ENCODE measurements at regions not wholly inside any gene's neighbourhood (a gene's known extent, or its start where the extent isn't known, plus 50 kb on each side); places are given as distances from the start of the nearest gene placed in this dataset.
"Not testable (repeated sequence)": the region's sequence is repeated elsewhere in the genome, so short reads cannot be mapped to it uniquely, and the experiment has no call there.

GRCh38 chr15:32536507-32537172 lies 56.6 kb upstream of the GOLGA8N start:
- DNase-seq (ENCODE audit: extremely low read depth in 1 of 11, low read depth in 9 of 11, low spot score in 4 of 11) = peak in 5 of 11 donors; percentile 0 to 5 (median 3)

DNA sequence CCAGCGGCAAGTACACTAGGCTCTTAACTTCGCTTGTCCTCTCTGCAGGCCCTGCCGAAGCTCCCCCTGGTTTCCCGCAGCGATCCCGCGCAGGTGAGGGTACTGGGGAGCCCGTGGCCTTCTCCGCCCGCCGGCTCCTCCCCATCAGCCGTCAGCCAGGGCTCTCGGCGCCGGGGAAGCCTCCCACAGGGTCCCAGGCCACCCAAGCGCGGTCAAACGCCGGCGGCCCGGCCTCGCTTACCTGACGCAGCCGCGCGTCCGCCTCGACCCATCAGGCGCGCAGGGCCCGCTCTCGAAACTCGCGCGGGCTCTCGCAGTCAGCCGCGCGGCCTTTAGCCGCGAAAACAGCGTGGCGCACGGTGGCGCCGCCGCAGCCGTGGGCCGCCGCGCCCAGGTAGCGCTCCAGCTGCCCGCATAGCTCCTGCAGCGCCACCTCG lies 57.2 kb upstream of the GOLGA8N start:
- DNase-seq (ENCODE audit: extremely low read depth in 1 of 11, low read depth in 9 of 11, low spot score in 4 of 11) = not testable (repeated sequence)

- DNase-seq (ENCODE audit: extremely low read depth in 1 of 11, low read depth in 9 of 11, low spot score in 4 of 11) = not testable (repeated sequence)
These were observed 57.9 kb upstream of the GOLGA8N start for GRCh38 chr15:32535150-32535898.

GRCh38 chr15:32522900-32523299 lies 67.5 kb upstream of the GOLGA8O start:
- DNase-seq (ENCODE audit: extremely low read depth in 1 of 11, low read depth in 9 of 11, low spot score in 4 of 11) = not testable (repeated sequence)

DNA sequence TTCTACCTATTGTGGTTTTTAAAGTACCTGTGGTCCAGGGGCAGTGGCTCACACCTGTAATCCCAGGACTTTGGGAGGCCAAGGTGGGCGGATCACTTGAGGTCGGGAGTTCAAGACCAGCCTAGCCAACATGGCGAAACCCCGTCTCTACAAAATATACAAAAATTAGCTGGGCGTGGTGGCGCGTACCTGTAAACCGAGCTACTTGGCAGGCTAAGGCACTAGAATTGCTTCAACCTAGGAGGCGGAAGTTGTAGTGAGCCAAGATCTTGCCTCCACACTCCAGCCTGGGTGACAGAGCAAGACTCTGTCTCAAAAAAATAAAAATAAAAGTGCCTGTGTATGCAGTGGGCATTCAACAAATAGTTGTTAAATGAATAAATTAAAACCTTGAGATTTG lies 67.0 kb upstream of the GOLGA8O start:
- not testable (repeated sequence) for DNase-seq (ENCODE audit: extremely low read depth in 1 of 11, low read depth in 9 of 11, low spot score in 4 of 11)

GRCh38 chr15:32518976-32519375 lies 63.5 kb upstream of the GOLGA8O start:
- DNase-seq (ENCODE audit: extremely low read depth in 1 of 11, low read depth in 9 of 11, low spot score in 4 of 11) = not testable (repeated sequence)

DNA sequence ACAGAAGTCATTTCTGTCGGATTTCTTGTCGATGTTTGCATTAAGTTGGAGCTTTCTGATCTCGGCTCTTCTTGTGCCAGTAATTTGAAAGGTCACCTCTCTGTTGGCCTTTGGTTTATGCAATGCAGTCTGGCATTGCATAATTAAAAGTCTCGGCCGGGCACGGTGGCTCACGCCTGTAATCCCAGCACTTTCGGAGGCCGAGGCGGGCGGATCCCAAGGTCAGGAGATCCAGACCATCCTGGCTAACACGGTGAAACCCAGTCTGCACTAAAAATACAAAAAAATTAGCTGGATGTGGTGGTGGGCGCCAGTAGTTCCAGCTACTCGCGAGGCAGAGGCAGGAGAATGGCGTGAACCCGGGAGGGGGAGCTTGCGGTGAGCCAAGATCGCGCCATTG lies 62.6 kb upstream of the GOLGA8O start:
- DNase-seq (ENCODE audit: extremely low read depth in 1 of 11, low read depth in 9 of 11, low spot score in 4 of 11) = not testable (repeated sequence)

GRCh38 chr15:32516954-32517353 lies 61.5 kb upstream of the GOLGA8O start:
- DNase-seq (ENCODE audit: extremely low read depth in 1 of 11, low read depth in 9 of 11, low spot score in 4 of 11) = not testable (repeated sequence)

DNA sequence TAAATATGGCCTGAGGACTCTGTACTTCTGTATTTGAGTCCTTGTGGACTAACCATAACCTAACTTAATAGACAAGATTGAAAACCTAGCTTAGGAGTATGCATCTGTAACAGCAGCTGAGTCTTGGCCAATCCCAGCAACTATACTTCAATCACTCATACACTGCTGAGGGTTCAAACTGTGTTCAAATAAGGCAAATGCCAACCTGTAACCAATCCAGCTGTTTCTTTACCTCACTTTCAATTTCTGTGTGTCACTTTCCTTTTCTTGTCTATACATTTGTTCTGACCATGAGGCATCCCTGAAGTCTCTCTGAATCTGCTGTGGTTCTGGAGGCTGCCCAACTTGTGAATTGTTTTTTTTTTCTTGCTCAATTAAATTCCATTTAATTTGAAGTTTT lies 57.9 kb upstream of the GOLGA8O start:
- not testable (repeated sequence) for DNase-seq (ENCODE audit: extremely low read depth in 1 of 11, low read depth in 9 of 11, low spot score in 4 of 11)

DNA sequence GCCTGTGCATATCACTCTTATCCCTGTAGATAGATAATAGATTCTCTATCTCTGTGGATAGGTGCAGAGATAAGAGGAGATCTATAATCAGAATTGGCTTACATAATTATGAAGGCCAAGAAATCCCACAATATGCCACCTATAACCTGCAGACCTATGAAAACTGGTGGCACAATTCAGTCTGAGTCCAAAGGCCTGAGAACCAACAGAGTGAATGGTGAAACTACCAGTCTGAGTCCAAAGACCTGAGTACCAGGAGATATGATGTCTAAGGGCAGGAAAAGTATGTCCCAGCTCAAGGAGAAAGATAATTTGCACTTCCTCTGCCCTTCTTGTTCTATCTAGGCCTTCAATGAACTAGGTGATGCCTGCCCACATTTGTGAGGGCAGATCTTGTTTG lies 54.6 kb upstream of the GOLGA8O start:
- not testable (repeated sequence) for DNase-seq (ENCODE audit: extremely low read depth in 1 of 11, low read depth in 9 of 11, low spot score in 4 of 11)

DNA sequence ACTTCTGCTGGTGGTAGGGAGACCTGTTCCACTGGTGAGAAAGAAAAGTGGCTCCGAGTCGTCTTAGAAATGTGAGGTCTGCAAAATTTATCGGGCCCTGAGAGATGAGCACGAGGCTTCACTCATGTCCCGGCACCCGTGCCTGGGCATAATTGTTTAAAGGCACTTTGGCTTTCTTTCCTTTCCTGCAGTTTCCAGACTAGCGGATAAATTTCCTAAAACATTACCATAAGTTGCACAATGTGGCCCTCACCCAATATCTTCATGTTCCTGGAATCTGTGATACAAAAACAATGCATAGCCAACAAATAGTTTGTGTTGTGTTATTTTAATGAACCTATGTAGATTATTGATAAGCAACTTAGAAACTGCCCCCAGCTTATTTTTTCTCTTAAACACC lies 52.6 kb upstream of the GOLGA8O start:
- not testable (repeated sequence) for DNase-seq (ENCODE audit: extremely low read depth in 1 of 11, low read depth in 9 of 11, low spot score in 4 of 11)

GRCh38 chr15:32506787-32507186 lies 51.4 kb upstream of the GOLGA8O start:
- DNase-seq (ENCODE audit: extremely low read depth in 1 of 11, low read depth in 9 of 11, low spot score in 4 of 11) = not testable (repeated sequence)

DNA sequence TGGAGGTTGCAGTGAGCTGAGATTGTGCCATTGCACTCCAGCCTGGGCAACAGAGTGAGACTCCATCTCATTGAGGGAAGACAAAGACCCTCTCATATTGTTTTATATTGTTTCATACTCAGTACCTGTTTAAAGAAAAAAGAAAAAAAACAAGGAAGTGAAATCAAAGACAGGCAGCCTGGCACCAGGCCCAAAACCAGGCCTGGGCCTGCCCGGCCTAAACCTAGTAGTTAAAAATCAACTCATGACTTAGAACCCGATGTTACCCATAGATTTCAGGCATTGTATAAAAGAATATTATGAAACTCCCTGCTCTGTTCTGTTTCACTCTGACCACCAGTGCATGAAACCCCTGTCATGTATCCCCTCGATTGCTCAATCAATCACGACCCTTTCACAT lies 50.2 kb upstream of the GOLGA8O start:
- DNase-seq (ENCODE audit: extremely low read depth in 1 of 11, low read depth in 9 of 11, low spot score in 4 of 11) = not testable (repeated sequence)

All from renal cortex interstitium (tissue), 11 donors.